ENCODE measurements at regions not wholly inside any gene's neighbourhood (a gene's known extent, or its start where the extent isn't known, plus 50 kb on each side); places are given as distances from the start of the nearest gene placed in this dataset.

DNA sequence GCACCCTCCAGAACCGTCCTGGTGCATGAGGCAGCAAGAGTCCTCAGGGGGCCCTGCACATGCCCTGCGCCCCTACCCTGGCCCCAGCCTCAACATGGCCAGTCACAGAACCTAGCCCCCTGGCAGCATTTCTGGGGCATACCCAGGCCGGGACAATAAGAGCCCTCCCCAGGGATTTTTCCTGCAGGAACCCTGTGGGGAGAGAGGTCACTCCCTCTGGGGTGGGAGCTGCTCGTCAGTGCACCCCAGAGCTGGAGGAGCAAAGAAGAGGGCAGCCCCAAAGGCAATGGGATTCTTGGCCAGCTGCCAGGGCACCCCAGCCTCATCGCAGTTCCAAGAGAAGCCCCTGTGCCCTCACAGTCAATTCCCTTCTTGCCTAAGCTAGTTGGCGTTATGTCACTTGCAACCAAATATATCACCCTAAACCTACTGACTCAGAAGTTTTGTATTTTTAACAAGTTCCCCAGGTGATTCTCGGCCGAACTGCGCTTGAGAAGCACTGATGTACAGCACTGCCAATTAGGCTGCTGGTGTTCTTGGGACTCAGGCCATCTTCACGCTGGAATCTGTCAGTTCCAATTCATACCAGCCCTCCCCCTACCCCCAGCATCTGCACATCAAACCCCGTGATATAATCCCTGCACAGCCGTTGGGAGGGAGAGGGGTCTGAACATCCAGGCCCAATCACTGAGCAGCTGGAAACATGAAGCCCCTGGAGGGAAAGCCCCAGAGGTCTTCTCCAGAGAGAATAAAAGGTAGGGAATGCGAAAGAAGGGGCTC, 87.5 kb upstream of the PRR20G start:
- no peak for DNase-seq (ENCODE audit: low read depth)

GRCh38 chr3:127374086-127375010, 86.5 kb upstream of the PRR20G start:
- DNase-seq (ENCODE audit: low read depth): no peak

GRCh38 chr3:127373441-127374085, 85.7 kb upstream of the PRR20G start:
- DNase-seq (ENCODE audit: low read depth): no peak

GRCh38 chr3:127371846-127372245, 84.0 kb upstream of the PRR20G start:
- DNase-seq (ENCODE audit: low read depth): no peak

GRCh38 chr3:127371334-127371733, 83.5 kb upstream of the PRR20G start:
- no peak for DNase-seq (ENCODE audit: low read depth)

DNA sequence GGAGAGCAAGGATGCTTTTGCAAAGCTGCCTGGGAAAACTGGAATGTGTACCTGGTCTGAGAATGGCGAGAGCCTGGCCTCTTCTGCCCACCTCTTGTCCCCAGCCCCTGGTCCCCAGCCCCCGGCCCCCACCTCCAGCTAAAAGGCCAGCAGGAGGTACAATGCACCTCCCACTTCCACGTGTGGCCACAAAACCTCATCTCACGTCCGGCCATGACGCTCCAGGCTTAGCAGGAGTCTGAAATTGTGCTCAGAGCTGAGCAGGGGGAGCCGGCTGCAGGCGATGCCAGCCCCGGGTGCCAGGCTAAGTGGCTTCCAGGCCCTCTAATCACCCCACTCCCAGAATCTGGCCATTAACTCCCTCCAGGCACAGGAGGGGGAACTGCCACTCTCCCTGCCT, 83.1 kb upstream of the PRR20G start:
- no peak for DNase-seq (ENCODE audit: low read depth)

- no peak for DNase-seq (ENCODE audit: low read depth)
Measured at GRCh38 chr3:127369356-127369935, 81.6 kb upstream of the PRR20G start.

GRCh38 chr3:127368186-127369032, 80.6 kb upstream of the PRR20G start:
- no peak for DNase-seq (ENCODE audit: low read depth)

DNA sequence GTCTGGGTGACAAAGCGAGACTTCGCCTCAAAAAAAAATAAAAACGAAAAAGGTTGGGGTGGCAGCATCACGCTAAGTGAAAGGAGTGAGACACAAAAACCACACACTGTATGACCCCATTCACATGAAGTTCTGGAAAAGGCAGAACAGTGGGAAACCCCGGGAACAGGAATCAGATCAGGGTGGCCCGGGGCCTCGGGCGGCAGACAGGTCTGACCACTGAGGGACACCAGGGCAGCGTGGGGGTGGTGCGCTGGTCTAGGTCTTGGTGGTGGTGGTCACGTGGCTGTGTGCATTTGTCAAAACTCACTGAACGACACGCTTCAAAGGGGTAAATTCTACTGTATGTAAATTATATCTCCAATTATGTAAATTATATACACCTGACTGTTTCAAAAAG, 79.7 kb upstream of the PRR20G start:
- no peak for DNase-seq (ENCODE audit: low read depth)

GRCh38 chr3:127366383-127366782, 78.5 kb upstream of the PRR20G start:
- DNase-seq (ENCODE audit: low read depth): no peak

GRCh38 chr3:127365163-127365798, 77.4 kb upstream of the PRR20G start:
- DNase-seq (ENCODE audit: low read depth): no peak

DNA sequence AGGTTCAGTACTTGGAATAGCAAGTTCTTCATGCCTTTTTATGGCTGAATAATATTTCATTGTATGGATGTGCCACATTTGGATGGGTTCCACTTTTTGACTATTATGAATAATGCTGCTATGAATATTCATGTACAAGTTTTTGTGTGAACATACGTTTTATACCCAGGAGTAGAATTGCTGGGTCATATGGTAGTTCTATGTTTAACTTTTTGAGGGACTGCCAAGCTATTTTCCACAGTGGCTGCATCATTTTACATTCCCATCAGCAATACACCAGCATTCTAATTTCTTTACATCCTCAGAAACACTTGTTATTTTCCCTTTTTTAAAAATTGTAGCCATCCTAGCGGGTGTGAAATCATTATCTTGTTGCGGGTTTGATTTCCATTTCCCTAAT, 76.0 kb upstream of the PRR20G start:
- DNase-seq (ENCODE audit: low read depth): no peak

- DNase-seq (ENCODE audit: low read depth): no peak
Measured at GRCh38 chr3:127363171-127363570, 75.3 kb upstream of the PRR20G start.

- DNase-seq (ENCODE audit: low read depth): no peak
Measured at GRCh38 chr3:127360647-127361046, 72.8 kb upstream of the PRR20G start.

DNA sequence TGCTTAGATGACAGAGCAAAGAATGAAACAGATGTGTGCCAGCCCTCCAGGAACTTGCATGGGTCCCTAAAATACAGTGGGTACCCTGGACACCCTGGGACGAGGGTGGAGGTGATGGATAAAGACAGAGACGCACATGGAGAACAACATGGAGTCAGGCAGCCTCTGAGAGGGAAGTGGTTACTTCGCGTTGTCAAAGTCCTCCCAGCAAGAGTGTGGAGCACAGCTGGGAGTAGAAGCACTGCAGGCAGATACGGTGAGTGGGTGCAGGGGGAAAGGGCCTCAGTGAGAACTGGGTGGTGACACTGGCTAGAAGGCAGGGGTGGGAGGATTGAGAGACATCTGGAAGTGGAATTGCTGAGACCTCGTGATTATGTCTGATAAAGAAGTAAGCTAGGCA, 70.8 kb upstream of the PRR20G start:
- DNase-seq (ENCODE audit: low read depth): no peak

GRCh38 chr3:127356381-127356780, 68.5 kb upstream of the PRR20G start:
- no peak for DNase-seq (ENCODE audit: low read depth)

DNA sequence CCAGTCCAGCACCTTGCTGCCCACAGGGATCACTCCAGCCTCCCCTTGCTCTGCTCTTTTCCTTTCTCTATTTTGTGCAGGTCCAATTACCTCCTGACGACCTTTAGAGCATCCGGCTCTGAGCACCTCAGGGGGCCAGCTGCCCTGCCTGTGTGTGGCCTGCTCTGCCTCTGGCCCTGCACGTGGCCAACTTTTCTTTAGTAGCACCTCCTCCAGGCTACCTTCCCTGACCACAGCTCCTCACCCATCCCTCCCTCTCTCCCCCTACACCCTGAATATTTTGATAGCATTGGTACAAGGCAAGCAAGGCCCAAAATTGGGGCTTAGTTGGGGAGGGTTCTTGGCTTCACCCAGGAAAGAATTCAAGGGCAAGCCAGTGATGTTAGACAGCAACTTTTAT, 66.9 kb upstream of the PRR20G start:
- DNase-seq (ENCODE audit: low read depth): no peak

GRCh38 chr3:127352612-127353011, 64.8 kb upstream of the PRR20G start:
- no peak for DNase-seq (ENCODE audit: low read depth)

DNA sequence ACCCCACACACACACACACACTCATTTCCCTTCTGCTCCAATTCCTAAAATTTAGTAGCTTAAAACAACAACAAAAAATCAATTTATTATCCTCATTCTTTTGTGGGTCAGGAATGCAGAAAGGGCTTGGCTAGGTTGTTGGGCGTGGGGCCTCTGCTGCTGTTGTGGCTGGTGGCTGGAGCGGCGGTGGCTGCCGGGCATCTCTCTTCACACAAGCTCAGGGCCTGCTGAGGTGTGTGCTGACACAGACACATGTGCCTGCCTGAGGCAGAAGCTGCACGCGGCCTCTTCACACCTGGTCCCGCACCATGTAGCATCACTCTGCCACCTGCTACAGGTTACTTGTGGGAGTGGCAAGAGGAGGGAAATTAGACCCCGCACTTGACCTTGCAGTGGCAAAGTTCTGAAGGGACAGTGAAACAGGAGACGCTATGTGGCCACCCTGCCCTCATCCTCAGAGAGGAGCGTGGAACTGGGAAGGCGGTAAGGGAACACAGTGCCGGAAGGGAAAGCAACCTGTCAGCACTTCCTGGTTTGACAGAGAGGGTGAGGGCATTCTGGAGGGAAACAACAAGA, 64.0 kb upstream of the PRR20G start:
- no peak for DNase-seq (ENCODE audit: low read depth)

GRCh38 chr3:127351321-127351720, 63.5 kb upstream of the PRR20G start:
- DNase-seq (ENCODE audit: low read depth): no peak
